ENCODE measurements at regions not wholly inside any gene's neighbourhood (a gene's known extent, or its start where the extent isn't known, plus 50 kb on each side); places are given as distances from the start of the nearest gene placed in this dataset.

GRCh38 chr6:1001655-1002349 lies 308.9 kb upstream of the EXOC2 start:
- Histone ChIP-seq H3K4me1 (ENCODE audit: low read length) (no peaks in the 10 kb centered on the region), H3K27ac (ENCODE audit: low read length) (no peak overlapping the region), H3K9me3 (ENCODE audit: insufficient read depth, low read length) (no peaks in the 10 kb centered on the region), H3K4me3 (ENCODE audit: low read length) (no peak overlapping the region), H3K79me2 (ENCODE audit: low read length) (no peaks in the 10 kb centered on the region), H3K36me3 (replicated peaks; ENCODE audit: low read depth, low read length) (no peaks in the 10 kb centered on the region), H2AFZ (ENCODE audit: low read depth, low read length) (no peak overlapping the region), H3K4me2 (ENCODE audit: low read length) (no peak overlapping the region; the same call in 1 of the 2 replicates), H3K9ac (ENCODE audit: low read length) (no peak overlapping the region), H4K20me1 (ENCODE audit: insufficient read depth, low read length) (no peaks in the 10 kb centered on the region), H3K27me3 (ENCODE audit: low read depth, low read length) (peaks cover 31% of the 10 kb centered on the region)
- TF ChIP-seq EZH2phosphoT487 (IDR thresholded peaks at IDR 0.05; ENCODE audit: low read depth) (no peak), CTCF (IDR thresholded peaks at IDR 0.05; ENCODE audit: low read depth, low read length) (no peak)

GRCh38 chr6:999552-999951 lies 306.6 kb upstream of the EXOC2 start:
- no peak overlapping the region for H3K27ac ChIP-seq (ENCODE audit: low read length)
- no peaks in the 10 kb centered on the region for H4K20me1 ChIP-seq (ENCODE audit: insufficient read depth, low read length)
- H3K9me3 ChIP-seq (ENCODE audit: insufficient read depth, low read length), result no peaks in the 10 kb centered on the region
- H2AFZ ChIP-seq (ENCODE audit: low read depth, low read length), result no peak overlapping the region
- TF ChIP-seq EZH2phosphoT487 (IDR thresholded peaks at IDR 0.05; ENCODE audit: low read depth) (no peak), CTCF (IDR thresholded peaks at IDR 0.05; ENCODE audit: low read depth, low read length) (no peak)
- peaks cover 37% of the 10 kb centered on the region for H3K27me3 ChIP-seq (ENCODE audit: low read depth, low read length)
- no peaks in the 10 kb centered on the region for H3K79me2 ChIP-seq (ENCODE audit: low read length)
- H3K4me2 ChIP-seq (ENCODE audit: low read length), result no peak overlapping the region
- H3K4me1 ChIP-seq (ENCODE audit: low read length), result no peaks in the 10 kb centered on the region
- no peak overlapping the region for H3K9ac ChIP-seq (ENCODE audit: low read length)
- H3K36me3 ChIP-seq (replicated peaks; ENCODE audit: low read depth, low read length), result no peaks in the 10 kb centered on the region
- no peak overlapping the region for H3K4me3 ChIP-seq (ENCODE audit: low read length)

GRCh38 chr6:998551-998950 lies 305.6 kb upstream of the EXOC2 start:
- peaks cover 37% of the 10 kb centered on the region for H3K27me3 ChIP-seq (ENCODE audit: low read depth, low read length)
- H3K36me3 ChIP-seq (replicated peaks; ENCODE audit: low read depth, low read length), result no peaks in the 10 kb centered on the region
- TF ChIP-seq CTCF (IDR thresholded peaks at IDR 0.05; ENCODE audit: low read depth, low read length), result no peak
- no peak for TF ChIP-seq EZH2phosphoT487 (IDR thresholded peaks at IDR 0.05; ENCODE audit: low read depth)
- H4K20me1 ChIP-seq (ENCODE audit: insufficient read depth, low read length), result no peaks in the 10 kb centered on the region
- no peak overlapping the region for H3K9ac ChIP-seq (ENCODE audit: low read length)
- no peak overlapping the region for H3K4me2 ChIP-seq (ENCODE audit: low read length)
- no peak overlapping the region for H3K27ac ChIP-seq (ENCODE audit: low read length)
- no peak overlapping the region for H2AFZ ChIP-seq (ENCODE audit: low read depth, low read length)
- no peak overlapping the region for H3K4me3 ChIP-seq (ENCODE audit: low read length)
- H3K79me2 ChIP-seq (ENCODE audit: low read length), result no peaks in the 10 kb centered on the region
- no peaks in the 10 kb centered on the region for H3K9me3 ChIP-seq (ENCODE audit: insufficient read depth, low read length)
- H3K4me1 ChIP-seq (ENCODE audit: low read length), result no peaks in the 10 kb centered on the region

- no peaks in the 10 kb centered on the region for H3K79me2 ChIP-seq (ENCODE audit: low read length)
- H3K27ac ChIP-seq (ENCODE audit: low read length), result no peak overlapping the region
- H3K27me3 ChIP-seq (ENCODE audit: low read depth, low read length), result peaks cover 34% of the 10 kb centered on the region
- H2AFZ ChIP-seq (ENCODE audit: low read depth, low read length), result no peak overlapping the region
- H3K4me3 ChIP-seq (ENCODE audit: low read length), result no peak overlapping the region
- no peak overlapping the region for H3K9ac ChIP-seq (ENCODE audit: low read length)
- no peaks in the 10 kb centered on the region for H3K36me3 ChIP-seq (replicated peaks; ENCODE audit: low read depth, low read length)
- H3K4me1 ChIP-seq (ENCODE audit: low read length), result no peaks in the 10 kb centered on the region
- TF ChIP-seq CTCF (IDR thresholded peaks at IDR 0.05; ENCODE audit: low read depth, low read length) (no peak), EZH2phosphoT487 (IDR thresholded peaks at IDR 0.05; ENCODE audit: low read depth) (no peak)
- no peak overlapping the region for H3K4me2 ChIP-seq (ENCODE audit: low read length)
- H4K20me1 ChIP-seq (ENCODE audit: insufficient read depth, low read length), result no peaks in the 10 kb centered on the region
- H3K9me3 ChIP-seq (ENCODE audit: insufficient read depth, low read length), result no peaks in the 10 kb centered on the region
Observed at GRCh38 chr6:996271-996852, 303.4 kb upstream of the EXOC2 start.
